CD4-positive, alpha-beta T cell treated with Interleukin-15 for 1 hour (primary cell): ENCODE measurements at regions not wholly inside any gene's neighbourhood (a gene's known extent, or its start where the extent isn't known, plus 50 kb on each side); places are given as distances from the start of the nearest gene placed in this dataset.
"Not testable (repeated sequence)": the region's sequence is repeated elsewhere in the genome, so short reads cannot be mapped to it uniquely, and the experiment has no call there.

ENCODE experiments used
- DNase-seq: peaks from one replicate; pipeline ENCODE4 v3.0.0-alpha.2; 2020

- no peak for DNase-seq
These were observed 52.6 kb downstream of the ERICH4 start for GRCh38 chr19:41495589-41495988.

- DNase-seq, result no peak
These were observed 56.9 kb downstream of the ERICH4 start for GRCh38 chr19:41499899-41500298.

DNA sequence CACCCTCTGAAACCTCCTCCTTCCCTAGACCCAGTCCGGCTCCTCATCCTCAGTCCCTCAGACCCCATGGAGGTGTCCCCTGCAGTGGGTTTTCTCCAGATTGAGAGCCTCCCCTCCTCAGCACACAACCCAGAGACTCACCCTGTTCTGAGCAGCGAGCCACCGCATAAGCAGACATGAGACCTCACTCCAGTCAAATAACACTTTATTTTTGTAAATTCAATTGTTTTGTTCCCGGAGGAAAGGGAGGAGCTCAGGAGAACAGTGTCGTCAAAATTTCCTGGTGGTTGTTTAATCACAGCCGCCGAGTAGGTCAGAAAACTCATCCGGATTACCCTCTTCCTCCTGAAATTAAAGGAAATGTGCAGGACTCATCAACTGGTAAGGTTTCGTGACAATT is 57.5 kb downstream of the ERICH4 start:
- no peak for DNase-seq

- no peak for DNase-seq
These were observed 58.9 kb downstream of the ERICH4 start for GRCh38 chr19:41501854-41502253.

GRCh38 chr19:41505105-41505504 is 62.1 kb downstream of the ERICH4 start:
- no peak for DNase-seq

GRCh38 chr19:41510484-41510883 is 65.5 kb upstream of the CEACAM21 start:
- no peak for DNase-seq

GRCh38 chr19:41511628-41512027 is 64.3 kb upstream of the CEACAM21 start:
- DNase-seq, result no peak

GRCh38 chr19:41515015-41515652 is 60.8 kb upstream of the CEACAM21 start:
- DNase-seq, result no peak

GRCh38 chr19:41516292-41517171 is 59.4 kb upstream of the CEACAM21 start:
- peak; percentile 33 for DNase-seq

- DNase-seq, result no peak
These were observed 57.8 kb upstream of the CEACAM21 start for GRCh38 chr19:41518141-41518540.

GRCh38 chr19:41521138-41521930 is 54.6 kb upstream of the CEACAM21 start:
- DNase-seq, result not testable (repeated sequence)

GRCh38 chr19:41521931-41522555 is 53.9 kb upstream of the CEACAM21 start:
- no peak for DNase-seq

- no peak for DNase-seq
These were observed 50.0 kb upstream of the CEACAM21 start for GRCh38 chr19:41525989-41526388.
